LNCAP (cell line): ENCODE measurements at regions not wholly inside any gene's neighbourhood (a gene's known extent, or its start where the extent isn't known, plus 50 kb on each side); places are given as distances from the start of the nearest gene placed in this dataset.

Experiments
- TF ChIP-seq, protein P1 (sequence below): fragments of 450-650 bp; IDR thresholded peaks from 2 replicates; pipeline ENCODE4 v1.5.1; 2017; ENCODE audit warnings: mild to moderate bottlenecking

- TF ChIP-seq, protein P1, sequence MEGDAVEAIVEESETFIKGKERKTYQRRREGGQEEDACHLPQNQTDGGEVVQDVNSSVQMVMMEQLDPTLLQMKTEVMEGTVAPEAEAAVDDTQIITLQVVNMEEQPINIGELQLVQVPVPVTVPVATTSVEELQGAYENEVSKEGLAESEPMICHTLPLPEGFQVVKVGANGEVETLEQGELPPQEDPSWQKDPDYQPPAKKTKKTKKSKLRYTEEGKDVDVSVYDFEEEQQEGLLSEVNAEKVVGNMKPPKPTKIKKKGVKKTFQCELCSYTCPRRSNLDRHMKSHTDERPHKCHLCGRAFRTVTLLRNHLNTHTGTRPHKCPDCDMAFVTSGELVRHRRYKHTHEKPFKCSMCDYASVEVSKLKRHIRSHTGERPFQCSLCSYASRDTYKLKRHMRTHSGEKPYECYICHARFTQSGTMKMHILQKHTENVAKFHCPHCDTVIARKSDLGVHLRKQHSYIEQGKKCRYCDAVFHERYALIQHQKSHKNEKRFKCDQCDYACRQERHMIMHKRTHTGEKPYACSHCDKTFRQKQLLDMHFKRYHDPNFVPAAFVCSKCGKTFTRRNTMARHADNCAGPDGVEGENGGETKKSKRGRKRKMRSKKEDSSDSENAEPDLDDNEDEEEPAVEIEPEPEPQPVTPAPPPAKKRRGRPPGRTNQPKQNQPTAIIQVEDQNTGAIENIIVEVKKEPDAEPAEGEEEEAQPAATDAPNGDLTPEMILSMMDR: no peak
Measured at GRCh38 chr1:209205039-209205438, 378.5 kb upstream of the CAMK1G start.

- TF ChIP-seq, protein P1: no peak
Measured at GRCh38 chr1:209207126-209207700, 376.3 kb upstream of the CAMK1G start.

GRCh38 chr1:209207701-209208286 is 375.7 kb upstream of the CAMK1G start:
- TF ChIP-seq, protein P1: peak; percentile 67

DNA sequence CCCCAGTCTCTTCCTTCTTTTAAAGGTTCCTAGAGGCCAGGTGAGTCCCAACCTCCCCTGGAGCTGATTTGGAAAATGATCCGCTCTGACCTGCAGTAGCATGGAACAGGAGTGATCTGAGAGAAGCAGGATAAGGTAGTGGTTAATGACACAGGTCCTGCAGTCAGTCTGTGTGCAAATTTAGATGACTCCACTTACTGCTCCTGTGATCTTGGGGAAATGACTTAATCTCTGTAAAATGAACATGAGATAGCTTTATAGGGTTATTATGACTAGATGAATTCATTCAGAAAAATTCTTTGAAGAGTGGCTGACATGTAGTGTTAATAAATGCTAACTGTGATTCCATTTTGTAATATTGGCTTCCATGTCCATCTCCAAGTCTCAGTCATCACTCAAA is 374.9 kb upstream of the CAMK1G start:
- TF ChIP-seq, protein P1: no peak

DNA sequence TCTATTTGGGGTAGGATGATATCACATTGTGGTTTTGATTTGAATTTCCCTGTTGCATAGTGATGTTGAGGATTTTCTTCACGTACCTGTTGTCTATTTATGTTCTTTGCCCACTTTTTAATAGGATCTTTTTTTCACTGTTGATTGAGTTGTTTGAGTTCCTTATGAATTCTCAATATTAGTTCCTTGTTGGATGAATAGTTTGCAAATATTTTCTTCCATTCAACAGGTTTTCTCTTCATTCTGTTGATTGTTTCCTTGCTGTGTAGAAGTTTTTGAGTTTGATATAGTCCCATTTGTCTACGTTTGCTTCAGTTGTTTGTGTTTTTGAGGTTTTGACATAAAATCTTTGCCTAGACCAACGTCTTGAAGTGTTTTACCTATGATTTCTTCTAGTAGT is 369.5 kb upstream of the CAMK1G start:
- TF ChIP-seq, protein P1: no peak

GRCh38 chr1:209215826-209216225 is 367.7 kb upstream of the CAMK1G start:
- TF ChIP-seq, protein P1: no peak

- TF ChIP-seq, protein P1: no peak
Measured at GRCh38 chr1:209218113-209218512, 365.4 kb upstream of the CAMK1G start.

GRCh38 chr1:209218981-209219380 is 364.5 kb upstream of the CAMK1G start:
- TF ChIP-seq, protein P1: no peak
